ENCODE measurements at regions not wholly inside any gene's neighbourhood (a gene's known extent, or its start where the extent isn't known, plus 50 kb on each side); places are given as distances from the start of the nearest gene placed in this dataset.
"Not testable (repeated sequence)": the region's sequence is repeated elsewhere in the genome, so short reads cannot be mapped to it uniquely, and the experiment has no call there.

DNA sequence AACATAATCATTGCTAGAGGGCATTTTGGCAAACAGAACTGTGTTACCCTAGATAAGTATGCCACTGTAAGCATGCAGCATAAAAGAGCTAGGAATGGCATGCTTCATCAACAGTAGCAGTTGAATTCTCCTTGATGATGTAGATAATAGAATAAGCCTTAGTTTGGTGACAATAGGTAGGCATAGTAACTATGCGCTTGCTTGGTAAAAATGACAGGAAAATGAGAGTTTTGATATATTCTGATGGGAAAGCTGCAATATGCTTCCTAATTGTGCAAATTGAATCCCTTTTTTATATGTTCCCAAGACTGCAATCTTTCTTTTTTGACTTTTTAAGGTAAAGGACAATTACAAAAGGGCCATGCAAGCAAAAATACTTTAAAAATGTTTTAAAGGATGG lies 930.9 kb upstream of the FAM98A start:
- FAIRE-seq (no peak), DNase-seq (ENCODE audit: low read depth) (no peak)
- TF ChIP-seq, protein P1, sequence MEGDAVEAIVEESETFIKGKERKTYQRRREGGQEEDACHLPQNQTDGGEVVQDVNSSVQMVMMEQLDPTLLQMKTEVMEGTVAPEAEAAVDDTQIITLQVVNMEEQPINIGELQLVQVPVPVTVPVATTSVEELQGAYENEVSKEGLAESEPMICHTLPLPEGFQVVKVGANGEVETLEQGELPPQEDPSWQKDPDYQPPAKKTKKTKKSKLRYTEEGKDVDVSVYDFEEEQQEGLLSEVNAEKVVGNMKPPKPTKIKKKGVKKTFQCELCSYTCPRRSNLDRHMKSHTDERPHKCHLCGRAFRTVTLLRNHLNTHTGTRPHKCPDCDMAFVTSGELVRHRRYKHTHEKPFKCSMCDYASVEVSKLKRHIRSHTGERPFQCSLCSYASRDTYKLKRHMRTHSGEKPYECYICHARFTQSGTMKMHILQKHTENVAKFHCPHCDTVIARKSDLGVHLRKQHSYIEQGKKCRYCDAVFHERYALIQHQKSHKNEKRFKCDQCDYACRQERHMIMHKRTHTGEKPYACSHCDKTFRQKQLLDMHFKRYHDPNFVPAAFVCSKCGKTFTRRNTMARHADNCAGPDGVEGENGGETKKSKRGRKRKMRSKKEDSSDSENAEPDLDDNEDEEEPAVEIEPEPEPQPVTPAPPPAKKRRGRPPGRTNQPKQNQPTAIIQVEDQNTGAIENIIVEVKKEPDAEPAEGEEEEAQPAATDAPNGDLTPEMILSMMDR (IDR thresholded peaks at IDR 0.05; ENCODE audit: insufficient read depth, low read length, severe bottlenecking) = no peak
- Histone ChIP-seq H3K27me3 (ENCODE audit: control insufficient read depth, insufficient read depth, low read length) (no peaks in the 10 kb centered on the region), H3K4me3 (ENCODE audit: low read depth, low read length) (no peak overlapping the region), H3K36me3 (ENCODE audit: control insufficient read depth, insufficient read depth, low read length) (no peaks in the 10 kb centered on the region)

DNA sequence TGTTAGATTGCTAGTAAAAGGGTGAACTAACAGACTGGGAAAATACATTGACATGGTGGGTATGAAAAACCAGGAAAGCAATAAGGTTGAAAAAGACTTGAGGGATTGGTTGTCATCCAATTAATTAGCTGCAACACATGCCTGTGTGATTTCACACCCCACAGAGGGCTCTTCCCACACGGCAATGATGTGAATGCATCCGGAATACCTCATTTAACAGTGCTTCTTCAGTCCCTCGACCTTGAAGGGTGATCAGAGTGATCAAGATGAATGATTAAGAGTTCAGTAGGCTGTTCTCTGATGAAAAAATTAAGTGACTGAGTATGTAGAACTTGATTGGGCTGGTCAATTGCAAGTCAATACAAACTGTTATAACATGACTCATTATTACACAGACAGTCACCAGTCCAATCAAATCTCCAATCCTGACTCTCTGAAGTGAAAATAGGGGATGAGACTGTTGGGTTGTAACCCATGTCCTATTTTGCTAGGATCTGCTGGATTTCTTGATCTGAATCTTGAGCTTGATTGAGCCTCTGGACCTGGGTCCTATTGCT lies 924.9 kb upstream of the FAM98A start:
- Histone ChIP-seq H3K4me3 (ENCODE audit: low read depth, low read length) (no peak overlapping the region), H3K36me3 (ENCODE audit: control insufficient read depth, insufficient read depth, low read length) (no peaks in the 10 kb centered on the region), H3K27me3 (ENCODE audit: control insufficient read depth, insufficient read depth, low read length) (no peaks in the 10 kb centered on the region)
- DNase-seq (ENCODE audit: low read depth) = peak; percentile 77
- TF ChIP-seq, protein P1 (IDR thresholded peaks at IDR 0.05; ENCODE audit: insufficient read depth, low read length, severe bottlenecking) = no peak
- no peak for FAIRE-seq

DNA sequence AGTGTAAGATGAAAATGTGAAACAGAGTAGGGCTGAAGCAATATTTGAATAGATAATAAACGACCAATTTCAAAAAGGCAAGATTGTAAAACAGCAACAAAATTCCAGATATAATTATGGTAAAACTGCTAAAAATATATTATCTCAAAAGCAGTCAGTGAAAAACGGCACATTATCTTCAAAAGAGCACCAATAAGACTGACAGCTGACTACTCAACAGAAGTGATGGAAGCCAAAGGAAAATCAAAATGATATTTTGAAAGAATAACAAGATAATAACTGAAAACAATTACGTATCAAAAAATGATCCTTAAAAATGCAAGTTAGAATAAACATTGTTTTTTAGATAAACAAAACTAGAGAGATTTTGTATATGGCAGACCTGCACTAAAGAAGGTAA lies 920.6 kb upstream of the FAM98A start:
- DNase-seq (ENCODE audit: low read depth) (no peak), FAIRE-seq (no peak)
- Histone ChIP-seq H3K27me3 (ENCODE audit: control insufficient read depth, insufficient read depth, low read length) (no peaks in the 10 kb centered on the region), H3K4me3 (ENCODE audit: low read depth, low read length) (no peak overlapping the region), H3K36me3 (ENCODE audit: control insufficient read depth, insufficient read depth, low read length) (no peaks in the 10 kb centered on the region)
- TF ChIP-seq, protein P1 (IDR thresholded peaks at IDR 0.05; ENCODE audit: insufficient read depth, low read length, severe bottlenecking) = no peak

DNA sequence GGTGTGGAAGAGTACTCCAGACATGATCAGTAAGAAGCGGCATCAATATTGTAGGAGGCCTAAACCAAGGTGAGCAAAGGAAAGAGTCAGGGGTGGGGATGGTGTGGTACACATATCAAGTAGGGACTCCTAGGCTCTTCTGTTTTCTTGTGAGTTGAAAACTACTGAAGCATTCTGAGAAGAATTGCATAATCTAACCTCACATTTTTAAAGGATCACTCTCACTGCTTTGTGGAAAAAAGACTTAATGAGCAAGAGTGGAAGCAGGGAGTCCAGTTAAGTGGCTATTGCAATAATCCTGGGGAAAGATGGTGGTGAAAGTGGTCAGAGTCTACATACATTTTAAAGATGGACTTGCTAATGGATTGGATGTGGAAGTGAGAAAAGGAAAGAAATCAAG lies 899.5 kb upstream of the FAM98A start:
- Histone ChIP-seq H3K4me3 (ENCODE audit: low read depth, low read length) (no peak overlapping the region), H3K36me3 (ENCODE audit: control insufficient read depth, insufficient read depth, low read length) (no peaks in the 10 kb centered on the region), H3K27me3 (ENCODE audit: control insufficient read depth, insufficient read depth, low read length) (no peaks in the 10 kb centered on the region)
- DNase-seq (ENCODE audit: low read depth) (no peak), FAIRE-seq (no peak)
- TF ChIP-seq, protein P1 (IDR thresholded peaks at IDR 0.05; ENCODE audit: insufficient read depth, low read length, severe bottlenecking) = no peak

DNA sequence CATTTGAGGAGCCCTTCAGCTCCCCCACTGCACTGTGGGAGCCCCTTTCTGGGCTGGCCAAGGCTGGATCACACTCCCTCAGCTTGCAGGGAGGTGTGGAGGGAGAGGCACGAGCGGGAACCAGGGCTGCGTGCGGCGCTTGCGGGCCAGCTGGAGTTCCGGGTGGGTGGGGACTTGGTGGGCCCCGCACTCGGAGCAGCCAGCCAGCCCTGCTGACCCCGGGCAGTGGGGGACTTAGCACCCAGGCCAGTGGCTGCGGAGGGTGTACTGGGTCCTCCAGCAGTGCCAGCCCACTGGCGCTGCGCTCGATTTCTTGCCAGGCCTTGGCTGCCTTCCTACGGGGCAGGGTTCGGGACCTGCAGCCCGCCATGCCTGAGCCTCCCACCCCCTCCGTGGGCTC lies 895.1 kb upstream of the FAM98A start:
- not testable (repeated sequence) for H3K36me3 ChIP-seq (ENCODE audit: control insufficient read depth, insufficient read depth, low read length); FAIRE-seq; H3K4me3 ChIP-seq (ENCODE audit: low read depth, low read length); H3K27me3 ChIP-seq (ENCODE audit: control insufficient read depth, insufficient read depth, low read length); DNase-seq (ENCODE audit: low read depth)

DNA sequence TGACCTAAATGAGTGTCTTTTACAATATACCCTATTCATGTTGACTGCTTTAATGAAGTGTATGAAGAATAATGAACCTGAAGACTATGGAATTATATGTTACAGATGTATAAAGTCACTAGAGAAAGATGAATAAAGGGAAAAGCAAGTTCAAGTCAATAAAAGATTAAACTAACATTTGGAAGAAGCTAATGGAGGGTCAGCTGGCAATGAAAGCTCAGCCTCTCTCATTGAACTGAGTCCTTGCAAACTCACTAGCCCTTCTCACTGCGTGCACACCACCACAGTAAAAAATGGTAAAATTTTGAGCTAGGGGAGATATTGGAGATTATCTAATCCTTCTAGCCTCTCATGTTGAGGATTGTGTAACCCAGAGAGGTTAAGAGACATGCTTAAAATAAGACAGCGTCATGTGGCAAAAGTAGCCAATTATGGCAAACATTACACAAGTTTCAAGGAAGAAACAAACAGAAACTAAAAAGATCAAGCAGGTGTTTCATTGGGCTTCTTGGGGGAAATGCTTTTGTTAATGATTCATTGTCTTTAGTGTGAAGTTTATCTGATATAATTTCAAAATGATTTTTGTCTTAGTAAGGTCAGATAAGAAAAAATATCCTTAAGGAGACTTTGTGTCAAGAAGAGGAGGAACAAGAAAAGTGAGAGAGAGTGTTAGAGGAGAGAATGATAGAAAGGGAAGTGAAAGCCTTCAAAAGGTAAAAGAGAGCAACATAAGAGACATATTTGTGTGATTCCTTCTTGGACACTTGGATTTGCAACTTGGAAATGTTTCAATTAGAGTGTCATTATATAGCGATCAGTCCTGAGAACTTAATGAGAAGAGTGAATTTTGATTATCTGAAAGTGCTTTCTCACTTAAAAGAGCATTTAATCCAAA lies 893.7 kb upstream of the FAM98A start:
- TF ChIP-seq, protein P1 (IDR thresholded peaks at IDR 0.05; ENCODE audit: insufficient read depth, low read length, severe bottlenecking) = no peak
- DNase-seq (ENCODE audit: low read depth) (no peak), FAIRE-seq (no peak)
- Histone ChIP-seq H3K27me3 (ENCODE audit: control insufficient read depth, insufficient read depth, low read length) (no peaks in the 10 kb centered on the region), H3K4me3 (ENCODE audit: low read depth, low read length) (no peak overlapping the region), H3K36me3 (ENCODE audit: control insufficient read depth, insufficient read depth, low read length) (no peaks in the 10 kb centered on the region)
